ENCODE measurements at regions not wholly inside any gene's neighbourhood (a gene's known extent, or its start where the extent isn't known, plus 50 kb on each side); places are given as distances from the start of the nearest gene placed in this dataset.

DNA sequence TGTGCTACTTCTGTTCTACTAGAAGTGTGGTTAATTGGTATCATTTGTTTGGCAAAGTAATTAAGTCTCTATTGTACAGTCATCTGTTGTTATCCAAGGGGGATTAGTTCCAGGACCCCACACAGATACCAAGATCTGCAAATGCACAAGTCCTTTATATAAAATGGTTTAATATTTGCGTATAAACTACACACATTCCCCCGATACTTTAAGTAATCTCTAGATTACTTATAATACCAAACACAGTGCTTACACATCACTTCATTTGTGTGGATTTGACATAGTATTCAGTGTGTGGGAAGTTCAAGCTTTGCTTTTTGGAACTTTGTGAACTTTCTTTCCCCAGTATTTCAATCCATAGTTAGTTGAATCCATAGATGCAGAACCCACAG is 50.5 kb upstream of the ABI3BP start:
- no peak for TF ChIP-seq POLR2A (IDR thresholded peaks at IDR 0.05)
- TF ChIP-seq, protein P1, sequence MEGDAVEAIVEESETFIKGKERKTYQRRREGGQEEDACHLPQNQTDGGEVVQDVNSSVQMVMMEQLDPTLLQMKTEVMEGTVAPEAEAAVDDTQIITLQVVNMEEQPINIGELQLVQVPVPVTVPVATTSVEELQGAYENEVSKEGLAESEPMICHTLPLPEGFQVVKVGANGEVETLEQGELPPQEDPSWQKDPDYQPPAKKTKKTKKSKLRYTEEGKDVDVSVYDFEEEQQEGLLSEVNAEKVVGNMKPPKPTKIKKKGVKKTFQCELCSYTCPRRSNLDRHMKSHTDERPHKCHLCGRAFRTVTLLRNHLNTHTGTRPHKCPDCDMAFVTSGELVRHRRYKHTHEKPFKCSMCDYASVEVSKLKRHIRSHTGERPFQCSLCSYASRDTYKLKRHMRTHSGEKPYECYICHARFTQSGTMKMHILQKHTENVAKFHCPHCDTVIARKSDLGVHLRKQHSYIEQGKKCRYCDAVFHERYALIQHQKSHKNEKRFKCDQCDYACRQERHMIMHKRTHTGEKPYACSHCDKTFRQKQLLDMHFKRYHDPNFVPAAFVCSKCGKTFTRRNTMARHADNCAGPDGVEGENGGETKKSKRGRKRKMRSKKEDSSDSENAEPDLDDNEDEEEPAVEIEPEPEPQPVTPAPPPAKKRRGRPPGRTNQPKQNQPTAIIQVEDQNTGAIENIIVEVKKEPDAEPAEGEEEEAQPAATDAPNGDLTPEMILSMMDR (IDR thresholded peaks at IDR 0.05), result no peak

Measured in thyroid gland (tissue), 4 donors.